ENCODE measurements at regions not wholly inside any gene's neighbourhood (a gene's known extent, or its start where the extent isn't known, plus 50 kb on each side); places are given as distances from the start of the nearest gene placed in this dataset.
"Not testable (repeated sequence)": the region's sequence is repeated elsewhere in the genome, so short reads cannot be mapped to it uniquely, and the experiment has no call there.

GRCh38 chr3:44160818-44161217 is 80.9 kb upstream of the TOPAZ1 start:
- Histone ChIP-seq H3K9me3 (replicated peaks in 1 of 11) (no peaks in the 10 kb centered on the region), H3K9ac (no peak overlapping the region), H3K36me3 (no peaks in the 10 kb centered on the region), H4K20me1 (no peaks in the 10 kb centered on the region), H3K4me2 (no peak overlapping the region), H3K27ac (no peak overlapping the region), H3K4me1 (no peaks in the 10 kb centered on the region), H3K27me3 (no peaks in the 10 kb centered on the region), H3K4me3 (no peak overlapping the region)
- TF ChIP-seq Cebpa-rat (IDR thresholded peaks at IDR 0.05) = no peak

DNA sequence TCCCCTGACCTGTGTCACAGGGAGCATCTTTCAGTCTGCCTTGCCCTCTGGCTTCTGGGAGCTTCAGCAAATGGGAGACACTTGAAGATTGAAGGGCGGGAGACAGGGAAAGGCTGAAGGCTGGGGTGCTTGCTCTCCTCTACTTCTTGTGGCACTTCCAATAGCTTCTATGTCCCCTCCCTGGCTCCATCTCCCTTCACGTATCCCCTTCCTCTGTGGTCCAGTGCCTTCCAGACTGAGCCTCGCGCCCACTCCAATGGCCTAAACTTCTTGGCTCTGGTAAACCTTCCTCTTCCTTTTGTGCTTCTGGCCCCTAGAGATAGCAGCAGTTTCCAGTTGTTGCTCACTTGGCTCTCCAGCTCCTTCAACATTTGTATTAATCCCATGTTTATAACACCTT is 69.8 kb upstream of the TOPAZ1 start:
- no peaks in the 10 kb centered on the region for H4K20me1 ChIP-seq
- no peak for TF ChIP-seq Cebpa-rat (IDR thresholded peaks at IDR 0.05)
- no peak overlapping the region for H3K4me3 ChIP-seq
- H3K4me2 ChIP-seq = no peak overlapping the region
- H3K4me1 ChIP-seq = no peaks in the 10 kb centered on the region; a peak in 1 of 20 replicates
- H3K27me3 ChIP-seq = no peaks in the 10 kb centered on the region
- H3K9me3 ChIP-seq (replicated peaks in 1 of 11) = peaks cover 12 to 23% (median 21%) of the 10 kb centered on the region in 11 experiments; a peak in 21 of 22 replicates
- H3K27ac ChIP-seq = no peak overlapping the region
- H3K9ac ChIP-seq = no peak overlapping the region
- no peaks in the 10 kb centered on the region for H3K36me3 ChIP-seq

DNA sequence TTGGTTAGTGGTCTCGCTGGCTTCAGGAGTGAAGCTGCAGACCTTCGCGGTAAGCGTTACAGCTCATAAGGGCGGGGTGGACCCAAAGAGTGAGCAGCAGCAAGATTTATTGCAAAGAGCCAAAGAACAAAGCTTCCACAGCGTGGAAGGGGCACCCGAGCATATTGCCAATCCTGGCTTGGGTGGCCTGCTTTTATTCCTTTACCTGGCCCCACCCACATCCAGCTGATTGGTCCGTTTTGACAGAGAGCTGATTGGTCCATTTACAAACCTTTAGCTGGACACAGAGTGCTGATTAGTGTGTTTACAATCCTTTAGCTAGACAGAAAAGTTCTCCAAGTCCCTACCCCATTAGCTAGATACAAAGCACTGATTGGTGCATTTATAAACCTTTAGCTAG is 69.0 kb upstream of the TOPAZ1 start:
- not testable (repeated sequence) for H3K9ac ChIP-seq, H3K4me2 ChIP-seq, H3K27me3 ChIP-seq, H3K36me3 ChIP-seq, H3K4me1 ChIP-seq, H4K20me1 ChIP-seq, H3K4me3 ChIP-seq, H3K27ac ChIP-seq
- H3K9me3 ChIP-seq (replicated peaks in 1 of 11) = peaks cover 12 to 23% (median 21%) of the 10 kb centered on the region in 11 experiments; a peak in 21 of 22 replicates

GRCh38 chr3:44173263-44173662 is 68.4 kb upstream of the TOPAZ1 start:
- no peaks in the 10 kb centered on the region for H3K36me3 ChIP-seq
- H3K27ac ChIP-seq = no peak overlapping the region
- H3K9me3 ChIP-seq (replicated peaks in 1 of 11) = peaks cover 12 to 23% (median 21%) of the 10 kb centered on the region in 11 experiments; a peak in 21 of 22 replicates
- H3K4me3 ChIP-seq = no peak overlapping the region
- H3K27me3 ChIP-seq = no peaks in the 10 kb centered on the region
- TF ChIP-seq Cebpa-rat (IDR thresholded peaks at IDR 0.05) = no peak
- H3K4me2 ChIP-seq = no peak overlapping the region
- no peaks in the 10 kb centered on the region; a peak in 1 of 20 replicates for H3K4me1 ChIP-seq
- H3K9ac ChIP-seq = no peak overlapping the region
- H4K20me1 ChIP-seq = no peaks in the 10 kb centered on the region

- Histone ChIP-seq H3K27me3 (no peaks in the 10 kb centered on the region), H4K20me1 (no peaks in the 10 kb centered on the region), H3K9me3 (replicated peaks in 1 of 11) (peaks cover 12 to 23% (median 21%) of the 10 kb centered on the region in 11 experiments; a peak in 21 of 22 replicates), H3K4me2 (no peak overlapping the region), H3K4me3 (no peak overlapping the region), H3K9ac (no peak overlapping the region), H3K27ac (no peak overlapping the region), H3K36me3 (no peaks in the 10 kb centered on the region), H3K4me1 (no peaks in the 10 kb centered on the region)
- TF ChIP-seq Cebpa-rat (IDR thresholded peaks at IDR 0.05) = no peak
These were observed 66.6 kb upstream of the TOPAZ1 start for GRCh38 chr3:44175070-44175469.

DNA sequence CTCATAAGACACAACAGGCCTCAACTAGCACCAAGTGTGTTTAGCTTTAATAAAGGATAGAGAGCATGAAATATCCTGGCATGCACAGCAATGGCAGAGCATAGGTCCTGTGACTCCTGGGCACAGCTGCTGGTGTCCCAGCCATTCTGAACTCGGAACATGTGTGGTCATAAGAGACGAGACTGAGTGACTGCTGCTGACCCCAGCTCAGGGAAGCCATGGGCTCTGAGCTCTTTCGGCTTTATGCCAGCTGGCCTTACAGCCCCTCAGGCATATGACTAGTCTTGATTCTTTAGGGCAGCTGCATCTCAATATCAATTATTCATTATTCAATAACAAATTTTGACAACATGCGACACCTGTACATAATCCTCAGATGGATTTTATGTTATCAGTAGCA is 62.4 kb upstream of the TOPAZ1 start:
- TF ChIP-seq Cebpa-rat (IDR thresholded peaks at IDR 0.05) = no peak
- H3K4me2 ChIP-seq = no peak overlapping the region
- H3K27me3 ChIP-seq = no peaks in the 10 kb centered on the region
- no peaks in the 10 kb centered on the region for H3K36me3 ChIP-seq
- peaks cover 5 to 32% (median 29%) of the 10 kb centered on the region in 10 experiments for H3K4me1 ChIP-seq
- H3K9ac ChIP-seq = no peak overlapping the region
- no peaks in the 10 kb centered on the region for H4K20me1 ChIP-seq
- peaks cover 0 to 4% (median 0%) of the 10 kb centered on the region in 11 experiments; a peak in 1 of 22 replicates for H3K9me3 ChIP-seq (replicated peaks in 1 of 11)
- H3K27ac ChIP-seq = no peak overlapping the region
- no peak overlapping the region for H3K4me3 ChIP-seq

GRCh38 chr3:44184319-44184953 is 57.2 kb upstream of the TOPAZ1 start:
- peak overlapping the region in 7 of 11 experiments; percentile 40 to 72 (median 46); a peak in 13 of 22 replicates for H3K27ac ChIP-seq
- no peak for TF ChIP-seq Cebpa-rat (IDR thresholded peaks at IDR 0.05)
- peak overlapping the region in 5 of 11 experiments; percentile 9 to 45 (median 37); a peak in 7 of 22 replicates for H3K9ac ChIP-seq
- peak overlapping the region in 5 of 10 experiments; percentile 32 to 42 (median 35); a peak in 5 of 20 replicates for H3K4me3 ChIP-seq
- no peaks in the 10 kb centered on the region for H4K20me1 ChIP-seq
- peaks cover 20 to 64% (median 59%) of the 10 kb centered on the region in 10 experiments for H3K4me1 ChIP-seq
- H3K36me3 ChIP-seq = no peaks in the 10 kb centered on the region
- peaks cover 0 to 24% (median 11%) of the 10 kb centered on the region in 11 experiments; a peak in 13 of 22 replicates for H3K9me3 ChIP-seq (replicated peaks in 1 of 11)
- peak overlapping the region; percentile 68 to 90 (median 84) for H3K4me2 ChIP-seq
- H3K27me3 ChIP-seq = no peaks in the 10 kb centered on the region

- Histone ChIP-seq H3K36me3 (no peaks in the 10 kb centered on the region), H3K9me3 (replicated peaks in 1 of 11) (peaks cover 0 to 24% (median 11%) of the 10 kb centered on the region in 11 experiments; a peak in 13 of 22 replicates), H3K27ac (no peak overlapping the region; a peak in 1 of 22 replicates), H3K4me1 (peaks cover 20 to 64% (median 59%) of the 10 kb centered on the region in 10 experiments), H4K20me1 (no peaks in the 10 kb centered on the region), H3K4me2 (peak overlapping the region; percentile 68 to 90 (median 84); a peak in 19 of 22 replicates), H3K4me3 (no peak overlapping the region), H3K27me3 (no peaks in the 10 kb centered on the region), H3K9ac (no peak overlapping the region)
- no peak for TF ChIP-seq Cebpa-rat (IDR thresholded peaks at IDR 0.05)
These were observed 56.2 kb upstream of the TOPAZ1 start for GRCh38 chr3:44185396-44185915.

- H3K4me2 ChIP-seq = peak overlapping the region in 8 of 11 experiments; percentile 17 to 90 (median 84); a peak in 15 of 22 replicates
These were observed 55.5 kb upstream of the TOPAZ1 start for GRCh38 chr3:44186111-44186672.

More at GRCh38 chr3:44186111-44186672, 55.5 kb upstream of the TOPAZ1 start:
- no peak overlapping the region for H3K27ac ChIP-seq
- peaks cover 0 to 24% (median 11%) of the 10 kb centered on the region in 11 experiments; a peak in 13 of 22 replicates for H3K9me3 ChIP-seq (replicated peaks in 1 of 11)
- no peaks in the 10 kb centered on the region for H4K20me1 ChIP-seq
- no peaks in the 10 kb centered on the region for H3K36me3 ChIP-seq
- H3K27me3 ChIP-seq = no peaks in the 10 kb centered on the region
- H3K4me3 ChIP-seq = no peak overlapping the region
- no peak for TF ChIP-seq Cebpa-rat (IDR thresholded peaks at IDR 0.05)
- no peak overlapping the region for H3K9ac ChIP-seq
- peaks cover 20 to 63% (median 59%) of the 10 kb centered on the region in 10 experiments for H3K4me1 ChIP-seq

All from BLaER1 treated with 17β-estradiol and CSF1 and Interleukin-3, amounts not matched to agents 10 nM and 100 nM (cell line).